ENCODE measurements at regions not wholly inside any gene's neighbourhood (a gene's known extent, or its start where the extent isn't known, plus 50 kb on each side); places are given as distances from the start of the nearest gene placed in this dataset.

GRCh38 chr2:21280793-21281192 lies 157.0 kb downstream of the TDRD15 start:
- no peak for DNase-seq (ENCODE audit: extremely low read depth, low read depth)

DNA sequence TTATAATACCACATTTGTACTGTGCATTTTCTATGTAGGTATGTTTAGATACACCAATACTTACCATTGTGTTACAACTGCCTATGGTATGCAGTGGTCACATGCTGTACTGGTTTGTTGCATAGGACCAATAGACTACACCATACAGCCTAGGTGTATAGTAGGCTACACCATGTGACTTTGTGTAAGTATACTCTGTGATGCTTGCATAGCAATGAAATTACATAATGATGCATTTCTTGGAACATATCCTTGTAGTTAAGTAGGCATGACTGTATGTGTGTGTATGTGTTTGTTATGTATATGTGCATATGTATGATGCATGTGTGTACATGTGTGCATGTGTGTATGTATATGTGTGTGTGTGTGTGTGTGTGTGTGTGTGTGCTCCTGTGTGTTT lies 157.6 kb downstream of the TDRD15 start:
- TF ChIP-seq, protein P1, sequence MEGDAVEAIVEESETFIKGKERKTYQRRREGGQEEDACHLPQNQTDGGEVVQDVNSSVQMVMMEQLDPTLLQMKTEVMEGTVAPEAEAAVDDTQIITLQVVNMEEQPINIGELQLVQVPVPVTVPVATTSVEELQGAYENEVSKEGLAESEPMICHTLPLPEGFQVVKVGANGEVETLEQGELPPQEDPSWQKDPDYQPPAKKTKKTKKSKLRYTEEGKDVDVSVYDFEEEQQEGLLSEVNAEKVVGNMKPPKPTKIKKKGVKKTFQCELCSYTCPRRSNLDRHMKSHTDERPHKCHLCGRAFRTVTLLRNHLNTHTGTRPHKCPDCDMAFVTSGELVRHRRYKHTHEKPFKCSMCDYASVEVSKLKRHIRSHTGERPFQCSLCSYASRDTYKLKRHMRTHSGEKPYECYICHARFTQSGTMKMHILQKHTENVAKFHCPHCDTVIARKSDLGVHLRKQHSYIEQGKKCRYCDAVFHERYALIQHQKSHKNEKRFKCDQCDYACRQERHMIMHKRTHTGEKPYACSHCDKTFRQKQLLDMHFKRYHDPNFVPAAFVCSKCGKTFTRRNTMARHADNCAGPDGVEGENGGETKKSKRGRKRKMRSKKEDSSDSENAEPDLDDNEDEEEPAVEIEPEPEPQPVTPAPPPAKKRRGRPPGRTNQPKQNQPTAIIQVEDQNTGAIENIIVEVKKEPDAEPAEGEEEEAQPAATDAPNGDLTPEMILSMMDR (IDR thresholded peaks at IDR 0.05; ENCODE audit: low read depth, low read length), result no peak
- DNase-seq (ENCODE audit: extremely low read depth, low read depth), result no peak

More at GRCh38 chr2:21280793-21281192, 157.0 kb downstream of the TDRD15 start:
- TF ChIP-seq, protein P1 (IDR thresholded peaks at IDR 0.05; ENCODE audit: low read depth, low read length), result no peak

DNA sequence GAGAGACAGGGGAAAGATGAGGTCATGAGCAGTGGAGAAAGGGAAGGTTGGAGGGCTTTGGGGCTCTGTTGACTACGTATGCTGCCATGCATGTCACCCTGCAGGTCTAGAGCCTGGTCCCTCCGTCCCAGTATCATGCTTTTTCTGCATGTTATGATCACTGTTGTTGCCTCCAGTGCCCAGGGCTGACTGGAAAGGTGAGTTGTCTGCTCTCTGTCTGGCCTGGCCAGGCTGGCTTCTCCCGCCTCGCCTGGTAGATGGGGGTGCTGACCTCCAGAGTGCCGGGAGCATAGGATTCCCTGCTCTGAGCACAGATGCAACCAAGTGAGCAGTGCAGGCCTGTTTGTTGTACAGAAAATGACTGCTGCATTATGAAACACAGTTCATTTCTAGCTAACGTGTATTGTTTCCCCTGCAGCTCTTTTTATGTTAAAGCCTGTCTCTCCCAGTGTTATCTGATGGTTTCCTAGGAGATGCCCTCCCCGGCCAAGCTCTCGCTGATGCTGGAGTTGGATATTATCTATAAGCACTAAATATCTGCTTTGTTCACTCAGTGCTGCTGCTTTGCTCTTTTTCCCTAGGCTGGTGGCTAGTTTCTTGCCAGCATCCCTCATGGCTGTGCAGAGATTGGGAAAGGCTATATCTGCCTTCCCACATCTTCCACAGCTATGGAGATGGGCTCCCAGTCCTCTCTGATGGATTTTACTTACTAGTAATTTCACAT lies 158.2 kb downstream of the TDRD15 start:
- DNase-seq (ENCODE audit: extremely low read depth, low read depth), result no peak
- TF ChIP-seq, protein P1 (IDR thresholded peaks at IDR 0.05; ENCODE audit: low read depth, low read length), result no peak

DNA sequence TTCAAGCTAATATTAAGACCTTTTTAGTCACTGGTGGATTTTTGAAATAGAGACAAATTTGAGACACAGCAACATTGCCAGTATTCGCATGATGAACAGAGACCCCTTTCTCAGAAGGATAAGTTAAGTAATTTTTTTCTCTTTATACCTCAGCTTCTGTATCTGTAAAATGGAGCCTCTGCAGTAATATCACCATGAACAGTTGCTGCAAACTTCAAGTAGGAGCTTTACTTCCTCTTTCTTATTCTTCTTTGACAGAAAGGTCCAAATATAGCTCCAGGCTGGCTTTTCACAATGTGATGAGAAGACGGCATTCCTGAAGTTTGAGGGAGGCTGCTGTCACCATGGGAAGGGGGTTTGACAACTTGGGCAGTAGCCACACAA lies 158.7 kb downstream of the TDRD15 start:
- no peak for DNase-seq (ENCODE audit: extremely low read depth, low read depth)
- TF ChIP-seq, protein P1 (IDR thresholded peaks at IDR 0.05; ENCODE audit: low read depth, low read length), result no peak

DNA sequence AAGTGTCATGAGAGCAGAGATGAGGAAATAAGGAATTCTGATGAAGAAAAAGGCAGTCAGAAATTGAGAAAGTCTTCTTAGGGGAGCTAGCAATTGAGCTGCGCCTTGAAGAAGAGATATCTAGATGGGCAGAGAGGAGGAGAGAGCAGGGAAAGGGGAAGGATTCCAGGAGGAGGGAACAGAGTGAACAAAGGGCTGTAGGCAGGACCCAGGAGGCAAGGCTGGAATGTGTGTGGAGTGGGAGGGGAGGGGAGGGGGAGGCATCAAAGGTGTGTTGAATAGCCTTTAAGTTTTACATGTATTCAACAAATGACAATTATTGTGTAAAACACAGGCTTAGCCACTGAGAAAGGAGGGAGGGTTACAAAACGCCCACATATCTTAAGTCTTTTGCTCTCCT lies 164.5 kb downstream of the TDRD15 start:
- DNase-seq (ENCODE audit: extremely low read depth, low read depth), result no peak
- TF ChIP-seq, protein P1 (IDR thresholded peaks at IDR 0.05; ENCODE audit: low read depth, low read length), result no peak

GRCh38 chr2:21288739-21289520 lies 165.2 kb downstream of the TDRD15 start:
- DNase-seq (ENCODE audit: extremely low read depth, low read depth), result no peak
- TF ChIP-seq, protein P1 (IDR thresholded peaks at IDR 0.05; ENCODE audit: low read depth, low read length), result no peak

GRCh38 chr2:21289551-21289950 lies 165.8 kb downstream of the TDRD15 start:
- no peak for DNase-seq (ENCODE audit: extremely low read depth, low read depth)
- TF ChIP-seq, protein P1 (IDR thresholded peaks at IDR 0.05; ENCODE audit: low read depth, low read length), result no peak
